Thyroid gland (tissue), 4 donors: ENCODE measurements at regions not wholly inside any gene's neighbourhood (a gene's known extent, or its start where the extent isn't known, plus 50 kb on each side); places are given as distances from the start of the nearest gene placed in this dataset.

Source experiments
- DNase-seq, 2 donors: peaks; one replicate each; pipeline ENCODE4 v3.0.0-alpha.2; 2019
- H3K27ac ChIP-seq, 3 donors: fragments of 200-600 bp; sonication (generic); 1 replicate in 2 of 3; 2 replicates in 1 of 3; pipeline ENCODE4 v1.5.1; 2016 to 2019; ENCODE audit warnings: mild to moderate bottlenecking in 1 of 3, moderate library complexity in 1 of 3
- H3K27me3 ChIP-seq: fragments of 200-600 bp; sonication (generic); one replicate; pipeline ENCODE4 v1.5.1; 2019
- H3K36me3 ChIP-seq, 2 donors: fragments of 200-600 bp; sonication (generic); one replicate each; pipeline ENCODE4 v1.5.1; 2016 to 2019
- H3K4me1 ChIP-seq, 2 donors: fragments of 200-600 bp; sonication (generic); one replicate each; pipeline ENCODE4 v1.5.1; 2017 to 2019
- H3K4me3 ChIP-seq, 3 donors: fragments of 200-600 bp; sonication (generic); replicated peaks in 1 of 3; 1 replicate in 2 of 3; 2 replicates in 1 of 3; pipeline ENCODE4 v1.5.1; 2016; ENCODE audit warnings: mild to moderate bottlenecking in 1 of 3
- H3K9me3 ChIP-seq: fragments of 200-600 bp; sonication (generic); one replicate; pipeline ENCODE4 v1.5.1; 2017
- CTCF ChIP-seq, 6 experiments: fragments of 200-600 bp in 3 of 6; fragments of 450-650 bp in 3 of 6; sonication (generic) in 3 of 6; IDR thresholded peaks; one replicate each; pipeline ENCODE4 v1.5.1; 2016 to 2019; ENCODE audit warnings: antibody characterized with exemption in 6 of 6, mild to moderate bottlenecking in 2 of 6, inconsistent platforms in 1 of 6, moderate library complexity in 1 of 6
- POLR2A ChIP-seq, 2 donors: fragments of 450-650 bp; IDR thresholded peaks; one replicate each; pipeline ENCODE4 v1.6.1; 2017; ENCODE audit warnings: antibody characterized with exemption in 2 of 2, mild to moderate bottlenecking in 2 of 2, moderate library complexity in 1 of 2
- WGBS, 2 donors: methylation state at CpG; one replicate each; pipeline ENCODE4 v1.1.5; 2017; 5-methylcytosine and 5-hydroxymethylcytosine counted together
- intact Hi-C: fragments of 100-400 bp; cut with DNase I; formaldehyde crosslinking; loops from one replicate; pipeline ENCODE4 v1.15.1; 2023

GRCh38 chr1:105231378-105231777, 1481.7 kb downstream of the AMY1C start:
- intact Hi-C loops: no loop called here
- TF ChIP-seq POLR2A (IDR thresholded peaks at IDR 0.05) (no peak), CTCF (IDR thresholded peaks at IDR 0.05) (no peak)
- WGBS, 2 donors: 35 to 36% methylated on average over 1 of the region's 1 CpG

GRCh38 chr1:105243411-105243810, 1493.7 kb downstream of the AMY1C start:
- no peak overlapping the region for H3K4me3 ChIP-seq
- TF ChIP-seq POLR2A (IDR thresholded peaks at IDR 0.05): no peak
- no peak for TF ChIP-seq CTCF (IDR thresholded peaks at IDR 0.05)
- 76 to 83% methylated on average over 7 of the region's 7 CpGs for WGBS, 2 donors

More at GRCh38 chr1:105231378-105231777, 1481.7 kb downstream of the AMY1C start:
- no peaks in the 10 kb centered on the region for H3K9me3 ChIP-seq
- no peak overlapping the region for H3K4me3 ChIP-seq
- no peaks in the 10 kb centered on the region for H3K27me3 ChIP-seq
- no peaks in the 10 kb centered on the region for H3K36me3 ChIP-seq
- H3K27ac ChIP-seq: no peak overlapping the region
- no peaks in the 10 kb centered on the region for H3K4me1 ChIP-seq
- no peak for DNase-seq

GRCh38 chr1:105243969-105244368, 1494.3 kb downstream of the AMY1C start:
- Histone ChIP-seq H3K27ac (no peak overlapping the region), H3K4me1 (no peaks in the 10 kb centered on the region), H3K4me3 (no peak overlapping the region), H3K36me3 (no peaks in the 10 kb centered on the region), H3K27me3 (no peaks in the 10 kb centered on the region), H3K9me3 (no peaks in the 10 kb centered on the region)
- DNase-seq: no peak
- WGBS, 2 donors: 43 to 51% methylated on average over 1 of the region's 1 CpG
- TF ChIP-seq CTCF (IDR thresholded peaks at IDR 0.05) (no peak), POLR2A (IDR thresholded peaks at IDR 0.05) (no peak)
- intact Hi-C loops: no loop called here

More at GRCh38 chr1:105243411-105243810, 1493.7 kb downstream of the AMY1C start:
- Histone ChIP-seq H3K4me1 (no peaks in the 10 kb centered on the region), H3K27me3 (no peaks in the 10 kb centered on the region), H3K36me3 (no peaks in the 10 kb centered on the region), H3K9me3 (no peaks in the 10 kb centered on the region), H3K27ac (no peak overlapping the region)
- no peak for DNase-seq
- intact Hi-C loops: no loop called here

- no peak overlapping the region for H3K27ac ChIP-seq
- H3K9me3 ChIP-seq: no peaks in the 10 kb centered on the region
- no peaks in the 10 kb centered on the region for H3K4me1 ChIP-seq
- 72 to 75% methylated on average over 1 of the region's 1 CpG for WGBS, 2 donors
- no peaks in the 10 kb centered on the region for H3K36me3 ChIP-seq
- intact Hi-C loops: no loop called here
- no peak for TF ChIP-seq CTCF (IDR thresholded peaks at IDR 0.05)
- TF ChIP-seq POLR2A (IDR thresholded peaks at IDR 0.05): no peak
- H3K4me3 ChIP-seq: no peak overlapping the region
- DNase-seq: no peak
- H3K27me3 ChIP-seq: no peaks in the 10 kb centered on the region
Observed at GRCh38 chr1:105254906-105255305, 1505.2 kb downstream of the AMY1C start.

GRCh38 chr1:105260001-105260400, 1510.3 kb downstream of the AMY1C start:
- no peak for DNase-seq
- Histone ChIP-seq H3K4me1 (no peaks in the 10 kb centered on the region), H3K27me3 (no peaks in the 10 kb centered on the region), H3K27ac (no peak overlapping the region), H3K36me3 (no peaks in the 10 kb centered on the region), H3K4me3 (no peak overlapping the region), H3K9me3 (no peaks in the 10 kb centered on the region)
- TF ChIP-seq POLR2A (IDR thresholded peaks at IDR 0.05): no peak
- no peak for TF ChIP-seq CTCF (IDR thresholded peaks at IDR 0.05)
- 81 to 82% methylated on average over 7 of the region's 7 CpGs for WGBS, 2 donors
- intact Hi-C loops: no loop called here
